Kidney (tissue), 13 donors: ENCODE measurements at regions not wholly inside any gene's neighbourhood (a gene's known extent, or its start where the extent isn't known, plus 50 kb on each side); places are given as distances from the start of the nearest gene placed in this dataset.

Experiments
- DNase-seq, 5 donors: peaks; one replicate each; pipeline ENCODE4 v3.0.0-alpha.2; 2013 to 2020
- FAIRE-seq: peaks from 2 replicates; lab custom pipeline; 2012; peaks lifted over from hg19 to GRCh38; lab: Jason Lieb, UNC
- H3K27ac ChIP-seq, 2 donors: one replicate each; pipeline ENCODE4 v1.7.0; 2013; ENCODE audit warnings: low read depth in 2 of 2, low read length in 2 of 2, inconsistent platforms in 1 of 2
- H3K27me3 ChIP-seq: one replicate; pipeline ENCODE4 v1.7.1; 2013; ENCODE audit warnings: low read length, inconsistent platforms; ENCODE audit not compliant: control insufficient read depth, insufficient read depth
- H3K36me3 ChIP-seq, 3 donors: one replicate each; pipeline versions ENCODE4 v1.7.0 to v1.7.1; 2013; ENCODE audit warnings: low read length in 3 of 3, control low read depth in 1 of 3, inconsistent platforms in 1 of 3; ENCODE audit not compliant: insufficient read depth in 3 of 3, control insufficient read depth in 2 of 3
- H3K4me1 ChIP-seq, 3 donors: one replicate each; pipeline versions ENCODE4 v1.7.0 to v1.7.1; 2013; ENCODE audit warnings: low read length in 3 of 3, inconsistent platforms in 1 of 3, low read depth in 1 of 3; ENCODE audit not compliant: control insufficient read depth in 2 of 3, insufficient read depth in 2 of 3
- H3K4me3 ChIP-seq, 3 donors: one replicate each; pipeline versions ENCODE4 v1.7.0 to v1.8.1; 2013; ENCODE audit warnings: low read length in 3 of 3, control low read depth in 1 of 3, inconsistent platforms in 1 of 3
- H3K9ac ChIP-seq, 3 donors: one replicate each; pipeline versions ENCODE4 v1.7.0 to v1.7.1; 2013; ENCODE audit warnings: low read length in 3 of 3, control low read depth in 1 of 3, inconsistent platforms in 1 of 3
- H3K9me3 ChIP-seq, 3 donors: one replicate each; pipeline versions ENCODE4 v1.7.0 to v1.7.1; 2013; ENCODE audit warnings: low read length in 3 of 3, control low read depth in 1 of 3, inconsistent platforms in 1 of 3; ENCODE audit not compliant: control insufficient read depth in 2 of 3, insufficient read depth in 1 of 3
- intact Hi-C: fragments of 100-400 bp; cut with DNase I; formaldehyde crosslinking; loops from one replicate; pipeline ENCODE4 v1.11.1; 2022
- TF ChIP-seq, protein P1 (sequence below): IDR thresholded peaks from 3 replicates; pipeline ENCODE4 v1.5.1; 2012; ENCODE audit warnings: mild to moderate bottlenecking, moderate library complexity, borderline replicate concordance; ENCODE audit not compliant: insufficient read depth; ENCODE audit errors: extremely low read depth
- donor health status: control.
- donor health status: control.
- donor health status: control.
- donor health status: control.
- donor health status: control.
- donor health status: DM: yes; HTN: yes; CAD: no.
- donor health status: Normal renal cell carcinoma (clear cell type).

DNA sequence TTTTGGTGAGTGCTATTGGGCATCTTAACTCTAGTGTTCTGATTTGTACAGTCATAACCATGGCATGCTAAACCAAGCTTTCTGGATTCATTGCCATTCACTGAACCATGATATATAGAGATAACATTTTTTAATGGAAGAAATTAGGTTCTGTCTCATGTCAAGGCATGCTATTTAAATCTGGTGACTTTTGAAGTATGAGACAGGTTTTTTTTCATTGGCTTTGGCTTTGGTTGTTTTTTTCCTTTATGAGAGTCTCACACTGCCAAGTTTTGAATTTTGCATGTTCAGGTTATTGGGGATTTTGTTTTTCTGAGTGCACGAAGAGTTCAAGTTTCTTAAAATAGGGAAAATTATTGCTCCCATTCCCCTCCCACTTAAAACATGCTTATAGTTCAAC, 141.3 kb upstream of the ADAMTS5 start:
- Histone ChIP-seq H3K4me3 (no peak overlapping the region), H3K9ac (no peak overlapping the region), H3K27ac (no peak overlapping the region), H3K9me3 (no peaks in the 10 kb centered on the region), H3K36me3 (no peaks in the 10 kb centered on the region), H3K27me3 (no peaks in the 10 kb centered on the region), H3K4me1 (peaks cover 0 to 2% (median 0%) of the 10 kb centered on the region in 3 donors)
- DNase-seq (peak in 1 of 5 donors; percentile 48), FAIRE-seq (no peak)
- TF ChIP-seq, protein P1, sequence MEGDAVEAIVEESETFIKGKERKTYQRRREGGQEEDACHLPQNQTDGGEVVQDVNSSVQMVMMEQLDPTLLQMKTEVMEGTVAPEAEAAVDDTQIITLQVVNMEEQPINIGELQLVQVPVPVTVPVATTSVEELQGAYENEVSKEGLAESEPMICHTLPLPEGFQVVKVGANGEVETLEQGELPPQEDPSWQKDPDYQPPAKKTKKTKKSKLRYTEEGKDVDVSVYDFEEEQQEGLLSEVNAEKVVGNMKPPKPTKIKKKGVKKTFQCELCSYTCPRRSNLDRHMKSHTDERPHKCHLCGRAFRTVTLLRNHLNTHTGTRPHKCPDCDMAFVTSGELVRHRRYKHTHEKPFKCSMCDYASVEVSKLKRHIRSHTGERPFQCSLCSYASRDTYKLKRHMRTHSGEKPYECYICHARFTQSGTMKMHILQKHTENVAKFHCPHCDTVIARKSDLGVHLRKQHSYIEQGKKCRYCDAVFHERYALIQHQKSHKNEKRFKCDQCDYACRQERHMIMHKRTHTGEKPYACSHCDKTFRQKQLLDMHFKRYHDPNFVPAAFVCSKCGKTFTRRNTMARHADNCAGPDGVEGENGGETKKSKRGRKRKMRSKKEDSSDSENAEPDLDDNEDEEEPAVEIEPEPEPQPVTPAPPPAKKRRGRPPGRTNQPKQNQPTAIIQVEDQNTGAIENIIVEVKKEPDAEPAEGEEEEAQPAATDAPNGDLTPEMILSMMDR, result no peak
- intact Hi-C loops, result no loop called here

DNA sequence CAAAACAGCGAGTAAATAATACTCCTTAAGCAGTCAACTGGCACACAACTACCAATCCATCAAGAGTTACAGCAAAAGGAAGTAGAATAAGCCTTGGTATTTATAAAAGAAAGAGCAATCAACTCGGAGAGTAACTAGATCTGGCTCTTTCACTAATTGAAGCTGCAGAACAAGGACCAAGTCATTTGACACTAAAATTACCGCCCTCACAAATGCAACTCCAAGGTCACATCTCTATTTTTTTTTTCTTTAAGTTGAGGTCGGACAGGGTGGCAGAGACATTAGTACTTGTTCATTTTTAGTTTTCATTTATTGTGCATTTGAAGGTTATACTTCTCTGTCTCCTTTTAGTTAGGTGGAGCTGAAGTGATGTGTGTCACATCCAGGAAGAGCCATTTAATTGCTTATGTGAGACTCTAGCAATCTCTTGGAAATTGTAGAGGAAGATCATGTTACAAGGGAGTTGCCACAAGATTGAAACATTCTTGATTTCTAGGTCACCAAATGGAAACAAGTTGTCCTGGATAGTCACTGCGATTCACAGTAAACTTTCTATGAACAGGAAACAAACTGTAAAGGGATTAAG, 138.1 kb upstream of the ADAMTS5 start:
- intact Hi-C loops, result no loop called here
- FAIRE-seq (no peak), DNase-seq (peak in 3 of 5 donors; percentile 29 to 89 (median 86))
- Histone ChIP-seq H3K9me3 (no peaks in the 10 kb centered on the region), H3K4me3 (no peak overlapping the region), H3K4me1 (peaks cover 0 to 2% (median 0%) of the 10 kb centered on the region in 3 donors), H3K27me3 (no peaks in the 10 kb centered on the region), H3K27ac (no peak overlapping the region), H3K9ac (no peak overlapping the region), H3K36me3 (no peaks in the 10 kb centered on the region)
- TF ChIP-seq, protein P1, result no peak

DNA sequence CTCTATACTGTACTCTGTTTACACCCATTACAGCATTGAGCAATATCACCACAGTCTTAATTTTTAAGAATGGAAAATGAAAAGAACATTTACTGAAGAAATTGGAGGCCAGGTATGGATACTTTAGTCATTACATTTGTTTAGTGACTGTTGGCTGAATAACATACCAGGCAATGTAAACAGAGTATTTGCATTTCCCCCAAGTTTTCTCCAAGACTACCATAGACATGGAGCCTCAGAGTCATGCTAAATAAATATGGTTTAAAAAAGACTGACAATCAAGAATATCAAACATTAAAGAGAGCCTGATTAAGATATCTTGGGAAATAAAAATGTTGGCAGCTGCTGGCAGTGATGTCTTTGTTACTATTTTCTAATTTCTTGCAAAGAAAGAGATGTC, 136.9 kb upstream of the ADAMTS5 start:
- no peak overlapping the region for H3K4me3 ChIP-seq
- no peaks in the 10 kb centered on the region for H3K27me3 ChIP-seq
- no peak overlapping the region for H3K9ac ChIP-seq
- FAIRE-seq (no peak), DNase-seq (no peak)
- TF ChIP-seq, protein P1, result no peak
- intact Hi-C loops, result no loop called here
- no peaks in the 10 kb centered on the region for H3K9me3 ChIP-seq
- H3K36me3 ChIP-seq, result no peaks in the 10 kb centered on the region
- peaks cover 0 to 2% (median 0%) of the 10 kb centered on the region in 3 donors for H3K4me1 ChIP-seq
- no peak overlapping the region for H3K27ac ChIP-seq

DNA sequence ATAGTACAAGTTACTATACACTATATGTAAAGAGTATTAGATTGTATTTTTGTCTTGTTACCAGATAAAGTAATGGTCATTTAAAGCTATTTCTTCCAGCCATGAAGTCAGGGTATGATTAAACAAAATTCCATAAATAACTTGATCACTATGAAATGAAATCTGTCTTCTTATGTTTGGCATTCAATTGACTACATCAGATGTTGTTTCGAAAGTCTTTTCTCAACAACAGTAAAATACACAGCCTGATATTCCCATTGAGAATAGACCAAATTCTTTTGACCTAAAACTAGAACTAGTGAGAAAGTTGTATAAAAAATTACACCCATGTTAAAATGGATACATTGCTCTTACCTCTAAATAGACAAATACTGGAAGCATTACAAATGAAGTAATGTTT, 134.6 kb upstream of the ADAMTS5 start:
- Histone ChIP-seq H3K4me3 (no peak overlapping the region), H3K4me1 (peaks cover 0 to 2% (median 0%) of the 10 kb centered on the region in 3 donors), H3K9ac (no peak overlapping the region), H3K27me3 (no peaks in the 10 kb centered on the region), H3K36me3 (no peaks in the 10 kb centered on the region), H3K27ac (no peak overlapping the region), H3K9me3 (no peaks in the 10 kb centered on the region)
- DNase-seq (no peak), FAIRE-seq (no peak)
- intact Hi-C loops, result no loop called here
- TF ChIP-seq, protein P1, result no peak
